Keratinocyte (primary cell): ENCODE measurements at regions not wholly inside any gene's neighbourhood (a gene's known extent, or its start where the extent isn't known, plus 50 kb on each side); places are given as distances from the start of the nearest gene placed in this dataset.

Experiments used
- DNase-seq: peaks from one replicate; pipeline ENCODE4 v3.0.0-alpha.2; 2011; ENCODE audit warnings: low read depth, missing footprints, low spot score
- FAIRE-seq: peaks from 2 replicates; lab custom pipeline; 2011; peaks lifted over from hg19 to GRCh38; lab: Jason Lieb, UNC
- H2AFZ ChIP-seq: 2 replicates; pipeline ENCODE4 v1.6.0; 2012; ENCODE audit warnings: low read length, control low read depth, inconsistent platforms; ENCODE audit not compliant: control insufficient read depth
- H3K27ac ChIP-seq: 2 replicates; pipeline ENCODE4 v1.5.1; 2011; ENCODE audit warnings: low read length; ENCODE audit not compliant: control insufficient read depth, insufficient read depth
- H3K27me3 ChIP-seq: 3 replicates; pipeline ENCODE4 v1.6.0; 2011; ENCODE audit warnings: low read length; ENCODE audit not compliant: control insufficient read depth, insufficient read depth; ENCODE audit errors: extremely low read depth
- H3K36me3 ChIP-seq, 2 experiments: 2 replicates in 1 of 2; 3 replicates in 1 of 2; pipeline ENCODE4 v1.5.1; 2011; ENCODE audit warnings: low read length in 2 of 2, mild to moderate bottlenecking in 1 of 2; ENCODE audit not compliant: control insufficient read depth in 2 of 2, insufficient read depth in 2 of 2; ENCODE audit errors: extremely low read depth in 1 of 2
- H3K4me1 ChIP-seq: 3 replicates; pipeline ENCODE4 v1.5.1; 2011; ENCODE audit warnings: low read length; ENCODE audit not compliant: control insufficient read depth, insufficient read depth; ENCODE audit errors: extremely low read depth
- H3K4me2 ChIP-seq: 3 replicates; pipeline ENCODE4 v1.6.0; 2011; ENCODE audit warnings: low read depth, low read length; ENCODE audit not compliant: control insufficient read depth, insufficient read depth; ENCODE audit errors: extremely low read depth
- H3K4me3 ChIP-seq, 3 experiments: fragments of 200-600 bp in 1 of 3; sonication (generic) in 1 of 3; 2 replicates in 2 of 3; 3 replicates in 1 of 3; pipeline ENCODE4 v1.5.1; 2011 to 2016; ENCODE audit warnings: low read length in 3 of 3, mild to moderate bottlenecking in 3 of 3, control low read depth in 2 of 3, inconsistent platforms in 1 of 3, low read depth in 1 of 3, mixed read lengths in 1 of 3, mixed run types in 1 of 3, moderate library complexity in 1 of 3; ENCODE audit not compliant: control insufficient read depth in 2 of 3, insufficient read depth in 2 of 3; ENCODE audit errors: extremely low read depth in 1 of 3
- H3K79me2 ChIP-seq: 2 replicates; pipeline ENCODE4 v1.6.0; 2012; ENCODE audit warnings: low read length; ENCODE audit not compliant: control insufficient read depth, insufficient read depth
- H3K9ac ChIP-seq: 3 replicates; pipeline ENCODE4 v1.6.0; 2011; ENCODE audit warnings: low read length; ENCODE audit not compliant: control insufficient read depth, insufficient read depth; ENCODE audit errors: extremely low read depth
- H3K9me1 ChIP-seq: 3 replicates; pipeline ENCODE4 v1.6.0; 2011; ENCODE audit warnings: low read length; ENCODE audit not compliant: control insufficient read depth, insufficient read depth; ENCODE audit errors: extremely low read depth
- H3K9me3 ChIP-seq: 2 replicates; pipeline ENCODE4 v1.5.1; 2012; ENCODE audit warnings: low read depth, low read length; ENCODE audit not compliant: control insufficient read depth
- H4K20me1 ChIP-seq: 3 replicates; pipeline ENCODE4 v1.6.0; 2011; ENCODE audit warnings: low read length; ENCODE audit not compliant: control insufficient read depth, insufficient read depth; ENCODE audit errors: extremely low read depth
- EZH2 ChIP-seq: IDR thresholded peaks from one replicate; pipeline ENCODE4 v1.6.1; 2012; ENCODE audit warnings: inconsistent platforms, mild to moderate bottlenecking, low read length, moderate library complexity
- dilution Hi-C: fragments of 300-500 bp; cut with MboI; formaldehyde crosslinking; loops from one replicate; pipeline ENCODE4 v1.7.0; 2020; ENCODE audit warnings: low sequenced_read_pairs; ENCODE audit not compliant: extremely low pct_ligation_motif_present
- TF ChIP-seq, protein P1 (sequence below), 3 experiments: IDR thresholded peaks in 1 of 3; conservative IDR thresholded peaks in 1 of 3; optimal IDR thresholded peaks in 1 of 3; 2 replicates in 2 of 3; 3 replicates in 1 of 3; pipeline versions ENCODE3 to v1.5.1; 2011; ENCODE audit warnings: low read length in 3 of 3, mild to moderate bottlenecking in 3 of 3, moderate library complexity in 2 of 3, control low read depth in 1 of 3, inconsistent platforms in 1 of 3; ENCODE audit not compliant: insufficient read depth in 2 of 3; ENCODE audit errors: extremely low read depth in 1 of 3

- no peak overlapping the region for H3K9ac ChIP-seq
- H2AFZ ChIP-seq: no peak overlapping the region
- H3K4me2 ChIP-seq: no peak overlapping the region
- H3K9me1 ChIP-seq: no peaks in the 10 kb centered on the region
- TF ChIP-seq, protein P1, sequence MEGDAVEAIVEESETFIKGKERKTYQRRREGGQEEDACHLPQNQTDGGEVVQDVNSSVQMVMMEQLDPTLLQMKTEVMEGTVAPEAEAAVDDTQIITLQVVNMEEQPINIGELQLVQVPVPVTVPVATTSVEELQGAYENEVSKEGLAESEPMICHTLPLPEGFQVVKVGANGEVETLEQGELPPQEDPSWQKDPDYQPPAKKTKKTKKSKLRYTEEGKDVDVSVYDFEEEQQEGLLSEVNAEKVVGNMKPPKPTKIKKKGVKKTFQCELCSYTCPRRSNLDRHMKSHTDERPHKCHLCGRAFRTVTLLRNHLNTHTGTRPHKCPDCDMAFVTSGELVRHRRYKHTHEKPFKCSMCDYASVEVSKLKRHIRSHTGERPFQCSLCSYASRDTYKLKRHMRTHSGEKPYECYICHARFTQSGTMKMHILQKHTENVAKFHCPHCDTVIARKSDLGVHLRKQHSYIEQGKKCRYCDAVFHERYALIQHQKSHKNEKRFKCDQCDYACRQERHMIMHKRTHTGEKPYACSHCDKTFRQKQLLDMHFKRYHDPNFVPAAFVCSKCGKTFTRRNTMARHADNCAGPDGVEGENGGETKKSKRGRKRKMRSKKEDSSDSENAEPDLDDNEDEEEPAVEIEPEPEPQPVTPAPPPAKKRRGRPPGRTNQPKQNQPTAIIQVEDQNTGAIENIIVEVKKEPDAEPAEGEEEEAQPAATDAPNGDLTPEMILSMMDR (optimal IDR thresholded peaks at IDR 0.05 in 1 of 3, IDR thresholded peaks at IDR 0.05 in 1 of 3, conservative IDR thresholded peaks at IDR 0.05 in 1 of 3; ENCODE audit: extremely low read depth in 1 of 3, insufficient read depth in 2 of 3, low read length in 3 of 3): no peak
- TF ChIP-seq EZH2: no peak
- no peak overlapping the region for H3K4me3 ChIP-seq
- no peaks in the 10 kb centered on the region for H3K27me3 ChIP-seq
- no peaks in the 10 kb centered on the region for H3K79me2 ChIP-seq
- dilution Hi-C loops: no loop called here
- H3K36me3 ChIP-seq: no peaks in the 10 kb centered on the region
- no peaks in the 10 kb centered on the region for H3K9me3 ChIP-seq
- no peaks in the 10 kb centered on the region for H4K20me1 ChIP-seq
- H3K4me1 ChIP-seq: peaks cover 6% of the 10 kb centered on the region
- FAIRE-seq (no peak), DNase-seq (no peak)
- no peak overlapping the region for H3K27ac ChIP-seq
Observed at GRCh38 chr2:133668547-133668946, 100.3 kb upstream of the NCKAP5 start.

- H4K20me1 ChIP-seq: no peaks in the 10 kb centered on the region
- no peaks in the 10 kb centered on the region for H3K36me3 ChIP-seq
- H3K27me3 ChIP-seq: no peaks in the 10 kb centered on the region
- H3K4me3 ChIP-seq: no peak overlapping the region
- H2AFZ ChIP-seq: no peak overlapping the region
- DNase-seq: no peak
- H3K9me1 ChIP-seq: no peaks in the 10 kb centered on the region
- no peaks in the 10 kb centered on the region for H3K9me3 ChIP-seq
- H3K79me2 ChIP-seq: no peaks in the 10 kb centered on the region
- FAIRE-seq: no peak
- dilution Hi-C loops: no loop called here
- H3K4me2 ChIP-seq: no peak overlapping the region
- H3K27ac ChIP-seq: no peak overlapping the region
- TF ChIP-seq EZH2: no peak
- TF ChIP-seq, protein P1 (optimal IDR thresholded peaks at IDR 0.05 in 1 of 3, IDR thresholded peaks at IDR 0.05 in 1 of 3, conservative IDR thresholded peaks at IDR 0.05 in 1 of 3; ENCODE audit: extremely low read depth in 1 of 3, insufficient read depth in 2 of 3, low read length in 3 of 3): no peak
- peaks cover 18% of the 10 kb centered on the region for H3K4me1 ChIP-seq
- H3K9ac ChIP-seq: no peak overlapping the region
Observed at GRCh38 chr2:133673305-133673905, 105.1 kb upstream of the NCKAP5 start.
